Liver (tissue), 8 donors: ENCODE measurements at regions not wholly inside any gene's neighbourhood (a gene's known extent, or its start where the extent isn't known, plus 50 kb on each side); places are given as distances from the start of the nearest gene placed in this dataset.

Experiments used
- DNase-seq: peaks from one replicate; pipeline ENCODE4 v3.0.0-alpha.2; 2017; ENCODE audit warnings: low spot score
- H3K27ac ChIP-seq, 2 donors: one replicate each; pipeline ENCODE4 v1.7.0; 2013; ENCODE audit warnings: inconsistent platforms in 2 of 2, low read length in 2 of 2, control low read depth in 1 of 2, low read depth in 1 of 2, mild to moderate bottlenecking in 1 of 2
- H3K27me3 ChIP-seq, 4 donors: one replicate each; pipeline versions ENCODE4 v1.6.1 to v1.7.0; 2013; ENCODE audit warnings: low read length in 3 of 4, inconsistent platforms in 1 of 4, mild to moderate bottlenecking in 1 of 4, moderate library complexity in 1 of 4; ENCODE audit not compliant: control insufficient read depth in 4 of 4, insufficient read depth in 4 of 4
- H3K36me3 ChIP-seq, 4 donors: one replicate each; pipeline versions ENCODE4 v1.6.1 to v1.7.0; 2013; ENCODE audit warnings: low read length in 3 of 4, mild to moderate bottlenecking in 3 of 4, low read depth in 1 of 4, moderate library complexity in 1 of 4; ENCODE audit not compliant: control insufficient read depth in 4 of 4, insufficient read depth in 3 of 4
- H3K4me1 ChIP-seq, 4 donors: one replicate each; pipeline versions ENCODE4 v1.6.1 to v1.7.0; 2013; ENCODE audit warnings: low read length in 3 of 4, mild to moderate bottlenecking in 3 of 4, moderate library complexity in 1 of 4; ENCODE audit not compliant: control insufficient read depth in 4 of 4, insufficient read depth in 4 of 4
- H3K4me3 ChIP-seq, 3 donors: one replicate each; pipeline versions ENCODE4 v1.6.1 to v1.7.0; 2013; ENCODE audit warnings: low read length in 3 of 3, control low read depth in 1 of 3, low read depth in 1 of 3, mild to moderate bottlenecking in 1 of 3
- H3K9ac ChIP-seq, 2 donors: one replicate each; pipeline ENCODE4 v1.7.0; 2013; ENCODE audit warnings: low read length in 2 of 2, mild to moderate bottlenecking in 2 of 2, moderate library complexity in 2 of 2, control low read depth in 1 of 2, low read depth in 1 of 2
- H3K9me3 ChIP-seq, 4 donors: one replicate each; pipeline versions ENCODE4 v1.6.1 to v1.7.0; 2013; ENCODE audit warnings: low read length in 3 of 4; ENCODE audit not compliant: control insufficient read depth in 4 of 4
- EGR1 ChIP-seq, 2 donors: IDR thresholded peaks; 2 replicates each; pipeline ENCODE4 v1.6.1; 2016 to 2018; ENCODE audit warnings: antibody characterized with exemption in 2 of 2, low read depth in 2 of 2
- FOXA1 ChIP-seq: IDR thresholded peaks from 2 replicates; pipeline ENCODE4 v1.6.1; 2016; ENCODE audit warnings: antibody characterized with exemption
- FOXA2 ChIP-seq: IDR thresholded peaks from 2 replicates; pipeline ENCODE4 v1.6.1; 2016; ENCODE audit warnings: antibody characterized with exemption
- GABPA ChIP-seq, 2 donors: IDR thresholded peaks in 1 of 2; conservative IDR thresholded peaks in 1 of 2; 2 replicates each; pipeline ENCODE4 v1.6.1; 2016; ENCODE audit warnings: antibody characterized with exemption in 2 of 2, mild to moderate bottlenecking in 1 of 2, moderate library complexity in 1 of 2
- HNF4A ChIP-seq, 2 donors: conservative IDR thresholded peaks; 2 replicates each; pipeline ENCODE4 v1.6.1; 2016; ENCODE audit warnings: antibody characterized with exemption in 2 of 2, mild to moderate bottlenecking in 2 of 2
- HNF4G ChIP-seq: IDR thresholded peaks from 2 replicates; pipeline ENCODE4 v1.6.1; 2016; ENCODE audit warnings: antibody characterized with exemption
- JUND ChIP-seq, 2 donors: IDR thresholded peaks; 2 replicates each; pipeline ENCODE4 v1.6.1; 2016; ENCODE audit warnings: antibody characterized with exemption in 2 of 2
- NR2F2 ChIP-seq: IDR thresholded peaks from 2 replicates; pipeline ENCODE4 v1.6.1; 2016; ENCODE audit warnings: antibody characterized with exemption
- RAD21 ChIP-seq, 2 donors: IDR thresholded peaks; 2 replicates each; pipeline ENCODE4 v1.6.1; 2016; ENCODE audit warnings: antibody characterized with exemption in 2 of 2, mild to moderate bottlenecking in 2 of 2
- RXRA ChIP-seq, 2 donors: IDR thresholded peaks; 2 replicates each; pipeline ENCODE4 v1.6.1; 2017 to 2018; ENCODE audit warnings: antibody characterized with exemption in 2 of 2, mild to moderate bottlenecking in 1 of 2
- SP1 ChIP-seq: IDR thresholded peaks from 2 replicates; pipeline ENCODE4 v1.6.1; 2018; ENCODE audit warnings: antibody characterized with exemption, mild to moderate bottlenecking
- TAF1 ChIP-seq: conservative IDR thresholded peaks from 2 replicates; pipeline ENCODE4 v1.6.1; 2016; ENCODE audit warnings: antibody characterized with exemption, mild to moderate bottlenecking
- YY1 ChIP-seq: IDR thresholded peaks from 2 replicates; pipeline ENCODE4 v1.6.1; 2016; ENCODE audit warnings: antibody characterized with exemption, mild to moderate bottlenecking
- WGBS: extraction: QIAGEN DNeasy Blood & Tissue Kit; methylation state at CpG from one replicate; pipeline ENCODE4 v1.1.7; 2013; 5-methylcytosine and 5-hydroxymethylcytosine counted together
- TF ChIP-seq, protein P1 (sequence below): fragments of 150-350 bp; IDR thresholded peaks from 2 replicates; pipeline ENCODE4 v1.5.1; 2017; ENCODE audit warnings: improper control_type of control experiment, low read depth, low read length; ENCODE audit not compliant: missing input control
- TF ChIP-seq, protein P2 (sequence below): IDR thresholded peaks from 2 replicates; pipeline ENCODE4 v1.6.1; 2016; ENCODE audit warnings: antibody characterized with exemption
- TF ChIP-seq, protein P3 (sequence below): IDR thresholded peaks from 2 replicates; pipeline ENCODE4 v1.6.1; 2016; ENCODE audit warnings: antibody characterized with exemption, mild to moderate bottlenecking
- TF ChIP-seq, protein P4 (sequence below): IDR thresholded peaks from 2 replicates; pipeline ENCODE4 v1.6.1; 2016; ENCODE audit warnings: antibody characterized with exemption
- TF ChIP-seq, protein P5 (sequence below): IDR thresholded peaks from 2 replicates; pipeline ENCODE4 v1.6.1; 2016; ENCODE audit warnings: antibody characterized with exemption
- donor health status: healthy.
- donor health status: healthy.
- donor health status: healthy.
- donor health status: healthy.
- donor health status: healthy.

DNA sequence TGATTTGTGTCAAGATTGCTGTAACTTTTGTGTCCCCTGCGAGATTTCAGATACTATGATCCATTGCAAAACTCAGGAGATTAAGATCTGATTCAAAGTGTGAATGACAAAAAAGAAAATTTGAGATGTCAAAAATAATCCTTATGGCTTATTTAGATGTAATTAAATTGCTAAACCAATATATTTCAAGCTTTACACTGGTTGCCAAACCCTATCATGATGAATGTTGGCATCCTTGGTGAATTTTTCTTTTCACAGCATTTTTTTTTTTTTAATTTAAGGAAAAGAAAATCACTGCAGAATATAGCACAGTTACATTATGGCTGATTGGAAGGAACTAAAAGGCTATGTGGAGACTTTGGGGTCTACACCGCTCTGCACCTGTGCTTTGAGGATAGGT is 133.5 kb upstream of the PITRM1 start:
- Histone ChIP-seq H3K4me1 (no peaks in the 10 kb centered on the region), H3K27ac (no peak overlapping the region), H3K9ac (no peak overlapping the region), H3K9me3 (peaks cover 0 to 5% (median 0%) of the 10 kb centered on the region in 4 donors), H3K36me3 (no peaks in the 10 kb centered on the region), H3K4me3 (no peak overlapping the region), H3K27me3 (peaks cover 0 to 3% (median 0%) of the 10 kb centered on the region in 4 donors)
- TF ChIP-seq RAD21 (IDR thresholded peaks at IDR 0.05) (no peak), NR2F2 (no peak), EGR1 (IDR thresholded peaks at IDR 0.05; ENCODE audit: low read depth in 2 of 2) (no peak), SP1 (no peak)
- TF ChIP-seq, protein P1, sequence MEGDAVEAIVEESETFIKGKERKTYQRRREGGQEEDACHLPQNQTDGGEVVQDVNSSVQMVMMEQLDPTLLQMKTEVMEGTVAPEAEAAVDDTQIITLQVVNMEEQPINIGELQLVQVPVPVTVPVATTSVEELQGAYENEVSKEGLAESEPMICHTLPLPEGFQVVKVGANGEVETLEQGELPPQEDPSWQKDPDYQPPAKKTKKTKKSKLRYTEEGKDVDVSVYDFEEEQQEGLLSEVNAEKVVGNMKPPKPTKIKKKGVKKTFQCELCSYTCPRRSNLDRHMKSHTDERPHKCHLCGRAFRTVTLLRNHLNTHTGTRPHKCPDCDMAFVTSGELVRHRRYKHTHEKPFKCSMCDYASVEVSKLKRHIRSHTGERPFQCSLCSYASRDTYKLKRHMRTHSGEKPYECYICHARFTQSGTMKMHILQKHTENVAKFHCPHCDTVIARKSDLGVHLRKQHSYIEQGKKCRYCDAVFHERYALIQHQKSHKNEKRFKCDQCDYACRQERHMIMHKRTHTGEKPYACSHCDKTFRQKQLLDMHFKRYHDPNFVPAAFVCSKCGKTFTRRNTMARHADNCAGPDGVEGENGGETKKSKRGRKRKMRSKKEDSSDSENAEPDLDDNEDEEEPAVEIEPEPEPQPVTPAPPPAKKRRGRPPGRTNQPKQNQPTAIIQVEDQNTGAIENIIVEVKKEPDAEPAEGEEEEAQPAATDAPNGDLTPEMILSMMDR: no peak
- TF ChIP-seq, protein P2, sequence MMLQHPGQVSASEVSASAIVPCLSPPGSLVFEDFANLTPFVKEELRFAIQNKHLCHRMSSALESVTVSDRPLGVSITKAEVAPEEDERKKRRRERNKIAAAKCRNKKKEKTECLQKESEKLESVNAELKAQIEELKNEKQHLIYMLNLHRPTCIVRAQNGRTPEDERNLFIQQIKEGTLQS: no peak
- TF ChIP-seq, protein P3, sequence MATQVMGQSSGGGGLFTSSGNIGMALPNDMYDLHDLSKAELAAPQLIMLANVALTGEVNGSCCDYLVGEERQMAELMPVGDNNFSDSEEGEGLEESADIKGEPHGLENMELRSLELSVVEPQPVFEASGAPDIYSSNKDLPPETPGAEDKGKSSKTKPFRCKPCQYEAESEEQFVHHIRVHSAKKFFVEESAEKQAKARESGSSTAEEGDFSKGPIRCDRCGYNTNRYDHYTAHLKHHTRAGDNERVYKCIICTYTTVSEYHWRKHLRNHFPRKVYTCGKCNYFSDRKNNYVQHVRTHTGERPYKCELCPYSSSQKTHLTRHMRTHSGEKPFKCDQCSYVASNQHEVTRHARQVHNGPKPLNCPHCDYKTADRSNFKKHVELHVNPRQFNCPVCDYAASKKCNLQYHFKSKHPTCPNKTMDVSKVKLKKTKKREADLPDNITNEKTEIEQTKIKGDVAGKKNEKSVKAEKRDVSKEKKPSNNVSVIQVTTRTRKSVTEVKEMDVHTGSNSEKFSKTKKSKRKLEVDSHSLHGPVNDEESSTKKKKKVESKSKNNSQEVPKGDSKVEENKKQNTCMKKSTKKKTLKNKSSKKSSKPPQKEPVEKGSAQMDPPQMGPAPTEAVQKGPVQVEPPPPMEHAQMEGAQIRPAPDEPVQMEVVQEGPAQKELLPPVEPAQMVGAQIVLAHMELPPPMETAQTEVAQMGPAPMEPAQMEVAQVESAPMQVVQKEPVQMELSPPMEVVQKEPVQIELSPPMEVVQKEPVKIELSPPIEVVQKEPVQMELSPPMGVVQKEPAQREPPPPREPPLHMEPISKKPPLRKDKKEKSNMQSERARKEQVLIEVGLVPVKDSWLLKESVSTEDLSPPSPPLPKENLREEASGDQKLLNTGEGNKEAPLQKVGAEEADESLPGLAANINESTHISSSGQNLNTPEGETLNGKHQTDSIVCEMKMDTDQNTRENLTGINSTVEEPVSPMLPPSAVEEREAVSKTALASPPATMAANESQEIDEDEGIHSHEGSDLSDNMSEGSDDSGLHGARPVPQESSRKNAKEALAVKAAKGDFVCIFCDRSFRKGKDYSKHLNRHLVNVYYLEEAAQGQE: no peak
- 78% methylated on average over 2 of the region's 2 CpGs for WGBS
- no peak for DNase-seq

DNA sequence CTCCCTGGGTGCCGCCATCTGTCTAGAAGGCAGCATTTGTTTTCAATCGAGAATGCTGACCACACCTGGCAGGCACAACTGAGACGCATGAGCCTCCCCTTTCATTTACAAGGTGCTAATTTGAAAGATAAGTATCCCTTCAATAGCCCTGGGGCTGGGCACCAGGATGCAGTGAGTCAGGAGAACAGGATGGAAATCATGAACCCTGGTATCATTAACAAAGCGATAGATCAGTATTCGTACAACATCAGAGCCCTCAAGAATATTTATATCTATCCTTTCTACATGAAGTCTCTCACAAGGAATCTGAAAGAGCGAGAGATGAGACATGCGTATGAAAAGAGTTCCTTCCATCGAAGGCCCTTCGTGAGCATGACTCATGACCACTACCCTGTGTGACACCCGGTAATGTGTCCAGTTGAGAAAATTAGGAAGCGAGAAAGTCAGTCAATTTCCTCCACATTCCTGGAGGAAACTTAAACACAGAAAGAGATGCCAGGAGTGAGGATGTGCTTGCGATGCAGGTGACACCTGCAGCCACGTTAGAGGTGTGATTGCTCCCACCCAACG is 123.1 kb upstream of the PITRM1 start:
- Histone ChIP-seq H3K27me3 (no peaks in the 10 kb centered on the region), H3K4me3 (no peak overlapping the region)

More for the DNA sequence above, 123.1 kb upstream of the PITRM1 start:
- WGBS: 83% methylated on average over 14 of the region's 14 CpGs
- TF ChIP-seq RAD21 (IDR thresholded peaks at IDR 0.05) (no peak), HNF4G (no peak), HNF4A (conservative IDR thresholded peaks at IDR 0.05) (no peak), RXRA (IDR thresholded peaks at IDR 0.05) (no peak), FOXA2 (no peak), JUND (IDR thresholded peaks at IDR 0.05) (no peak), FOXA1 (no peak), GABPA (IDR thresholded peaks at IDR 0.05 in 1 of 2, conservative IDR thresholded peaks at IDR 0.05 in 1 of 2) (no peak), SP1 (no peak), TAF1 (no peak), YY1 (no peak)
- TF ChIP-seq, protein P4, sequence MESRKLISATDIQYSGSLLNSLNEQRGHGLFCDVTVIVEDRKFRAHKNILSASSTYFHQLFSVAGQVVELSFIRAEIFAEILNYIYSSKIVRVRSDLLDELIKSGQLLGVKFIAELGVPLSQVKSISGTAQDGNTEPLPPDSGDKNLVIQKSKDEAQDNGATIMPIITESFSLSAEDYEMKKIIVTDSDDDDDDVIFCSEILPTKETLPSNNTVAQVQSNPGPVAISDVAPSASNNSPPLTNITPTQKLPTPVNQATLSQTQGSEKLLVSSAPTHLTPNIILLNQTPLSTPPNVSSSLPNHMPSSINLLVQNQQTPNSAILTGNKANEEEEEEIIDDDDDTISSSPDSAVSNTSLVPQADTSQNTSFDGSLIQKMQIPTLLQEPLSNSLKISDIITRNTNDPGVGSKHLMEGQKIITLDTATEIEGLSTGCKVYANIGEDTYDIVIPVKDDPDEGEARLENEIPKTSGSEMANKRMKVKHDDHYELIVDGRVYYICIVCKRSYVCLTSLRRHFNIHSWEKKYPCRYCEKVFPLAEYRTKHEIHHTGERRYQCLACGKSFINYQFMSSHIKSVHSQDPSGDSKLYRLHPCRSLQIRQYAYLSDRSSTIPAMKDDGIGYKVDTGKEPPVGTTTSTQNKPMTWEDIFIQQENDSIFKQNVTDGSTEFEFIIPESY: no peak
- TF ChIP-seq, protein P5, sequence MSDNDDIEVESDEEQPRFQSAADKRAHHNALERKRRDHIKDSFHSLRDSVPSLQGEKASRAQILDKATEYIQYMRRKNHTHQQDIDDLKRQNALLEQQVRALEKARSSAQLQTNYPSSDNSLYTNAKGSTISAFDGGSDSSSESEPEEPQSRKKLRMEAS: no peak
- TF ChIP-seq, protein P3: no peak
- TF ChIP-seq, protein P1: no peak
- TF ChIP-seq, protein P2: no peak
- DNase-seq: no peak
- Histone ChIP-seq H3K9me3 (no peaks in the 10 kb centered on the region), H3K4me1 (no peaks in the 10 kb centered on the region), H3K27ac (no peak overlapping the region), H3K9ac (no peak overlapping the region), H3K36me3 (no peaks in the 10 kb centered on the region)
